GM18508 (cell line): ENCODE measurements at regions not wholly inside any gene's neighbourhood (a gene's known extent, or its start where the extent isn't known, plus 50 kb on each side); places are given as distances from the start of the nearest gene placed in this dataset.
"Not testable (repeated sequence)": the region's sequence is repeated elsewhere in the genome, so short reads cannot be mapped to it uniquely, and the experiment has no call there.

Experiments used
- ATAC-seq: cut with Tn5 transposase; IDR thresholded peaks from one replicate; pipeline ENCODE4 v1.9.1; 2021; ENCODE audit warnings: moderate number of reproducible peaks; ENCODE audit not compliant: insufficient read depth, unreplicated experiment

GRCh38 chr13:56400774-56401173 is 739.9 kb upstream of the PRR20A start:
- ATAC-seq, result no peak

- ATAC-seq, result no peak
Observed at GRCh38 chr13:56412856-56413255, 727.9 kb upstream of the PRR20A start.

- no peak for ATAC-seq
Observed at GRCh38 chr13:56424246-56424645, 716.5 kb upstream of the PRR20A start.

- ATAC-seq, result no peak
Observed at GRCh38 chr13:56457535-56458190, 683.1 kb upstream of the PRR20A start.

DNA sequence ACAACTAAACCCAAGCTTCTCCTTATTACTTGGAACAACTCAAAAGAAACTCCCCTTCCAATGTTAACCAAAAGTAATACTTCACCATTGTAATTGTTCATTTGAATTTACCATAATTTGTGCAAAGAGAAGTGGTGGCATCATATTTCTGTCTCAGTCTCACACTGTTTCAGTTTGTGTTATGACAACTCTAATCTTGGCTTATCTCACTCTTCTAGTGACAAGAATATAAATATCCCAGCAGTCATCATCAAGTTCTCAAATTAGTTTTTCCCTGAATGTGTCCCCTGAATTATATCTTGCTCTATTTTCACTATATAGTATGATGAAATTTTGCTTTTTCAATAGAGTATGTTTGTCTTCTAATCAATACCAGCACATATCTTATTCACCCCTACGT is 681.4 kb upstream of the PRR20A start:
- no peak for ATAC-seq

DNA sequence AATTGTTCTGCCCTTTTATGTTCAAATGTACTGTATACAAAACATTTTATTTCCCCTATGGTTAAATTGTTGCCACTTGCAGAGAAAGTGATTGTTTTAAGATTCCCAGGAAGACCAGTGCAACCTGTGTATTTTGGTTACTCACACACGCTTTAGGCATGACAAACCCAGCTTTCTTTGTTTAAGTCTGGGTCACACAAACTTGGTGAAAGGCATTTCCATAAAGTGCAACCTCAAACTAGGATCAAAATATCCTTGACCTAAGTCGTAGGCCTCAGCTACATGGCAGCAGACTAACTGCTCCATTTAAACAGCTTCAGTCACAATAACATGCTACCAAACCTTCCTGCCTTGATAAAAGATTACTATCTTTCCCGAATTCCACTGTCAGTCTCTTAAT is 639.0 kb upstream of the PRR20A start:
- no peak for ATAC-seq

GRCh38 chr13:56510836-56511235 is 629.9 kb upstream of the PRR20A start:
- ATAC-seq, result no peak

DNA sequence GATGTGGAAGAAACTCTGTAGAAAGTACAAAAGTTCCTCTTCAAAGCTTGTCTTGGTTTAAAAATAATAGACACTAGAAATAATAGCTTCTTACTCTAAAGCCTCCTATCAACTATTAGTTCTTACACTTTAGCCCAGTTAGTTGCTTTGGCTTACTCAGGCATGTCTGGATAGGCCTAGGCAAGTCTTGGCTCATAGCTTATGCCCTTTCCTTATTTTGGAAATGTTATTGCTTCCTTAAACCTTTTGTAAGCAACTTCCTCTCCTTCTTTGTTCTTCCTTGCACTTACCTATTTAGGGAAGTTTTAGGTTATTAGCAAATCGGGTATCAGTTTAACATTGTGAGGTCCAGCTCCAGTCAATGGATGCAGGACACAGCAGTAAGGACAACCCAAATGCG is 628.4 kb upstream of the PRR20A start:
- ATAC-seq, result not testable (repeated sequence)

DNA sequence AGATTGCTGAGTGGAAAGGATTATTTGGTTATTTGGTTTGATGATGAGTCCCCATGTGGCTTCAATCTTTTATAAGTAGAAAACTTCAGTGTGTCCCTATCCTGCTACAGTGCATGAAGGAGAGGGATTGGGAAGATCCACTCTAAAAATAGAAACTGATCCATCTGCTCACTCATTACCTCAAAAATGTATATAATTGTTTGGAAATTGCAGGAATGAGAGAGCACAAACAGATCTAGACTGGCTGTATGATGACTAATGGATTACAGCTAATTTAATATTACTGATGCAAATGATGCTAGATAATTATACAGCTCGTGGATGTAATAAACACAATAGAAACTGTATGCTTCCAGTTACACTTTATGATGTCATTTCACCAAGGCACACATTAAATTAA is 625.3 kb upstream of the PRR20A start:
- no peak for ATAC-seq

GRCh38 chr13:56528040-56528790 is 612.5 kb upstream of the PRR20A start:
- ATAC-seq, result no peak

DNA sequence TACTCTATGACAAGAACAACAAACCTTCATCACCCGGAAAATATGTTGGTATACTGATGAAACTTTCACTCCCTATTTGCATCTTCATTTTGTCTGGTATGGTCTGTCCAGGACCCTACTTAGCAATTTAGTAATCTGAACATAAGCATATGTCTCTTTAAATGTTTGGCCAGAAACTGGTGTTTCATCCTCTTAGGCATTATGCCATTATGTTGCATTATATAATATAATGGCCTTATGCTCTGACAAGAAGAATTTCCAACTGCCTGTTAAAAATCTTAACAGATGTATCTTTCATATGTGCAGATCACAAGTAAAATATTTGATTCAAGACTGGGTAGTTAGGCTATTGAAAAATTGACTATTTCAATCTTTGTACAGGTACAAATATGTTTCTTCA is 610.6 kb upstream of the PRR20A start:
- ATAC-seq, result no peak

GRCh38 chr13:56547921-56548320 is 592.8 kb upstream of the PRR20A start:
- ATAC-seq, result not testable (repeated sequence)

DNA sequence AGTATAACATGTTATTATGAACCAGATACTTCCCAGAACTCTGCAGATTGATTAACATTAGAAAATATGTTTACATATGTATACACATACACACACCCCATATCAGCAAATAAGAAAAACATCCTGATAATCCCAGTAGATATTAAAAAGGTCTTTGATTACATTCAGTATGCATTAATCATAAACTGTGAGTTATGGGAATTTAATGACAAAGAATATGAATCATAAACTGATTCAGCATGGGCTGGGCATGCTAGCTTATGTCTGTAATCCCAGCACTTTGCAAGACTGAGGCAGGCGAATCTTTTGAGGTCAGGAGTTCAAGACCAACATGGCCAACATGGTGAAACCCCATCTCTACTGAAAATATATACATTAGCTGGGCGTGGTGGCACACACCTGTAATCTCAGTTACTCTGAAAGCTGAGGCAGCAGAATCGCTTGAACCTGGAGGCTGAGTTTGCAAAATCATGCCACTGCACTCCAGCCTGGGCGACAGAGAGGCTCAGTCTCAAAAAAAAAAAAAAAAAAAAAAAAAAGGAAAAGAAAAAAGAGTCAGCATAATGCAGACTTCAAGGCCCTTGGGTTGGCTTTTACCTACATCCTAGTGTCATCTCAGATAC is 581.9 kb upstream of the PRR20A start:
- ATAC-seq, result no peak

GRCh38 chr13:56561327-56561726 is 579.4 kb upstream of the PRR20A start:
- ATAC-seq, result no peak

DNA sequence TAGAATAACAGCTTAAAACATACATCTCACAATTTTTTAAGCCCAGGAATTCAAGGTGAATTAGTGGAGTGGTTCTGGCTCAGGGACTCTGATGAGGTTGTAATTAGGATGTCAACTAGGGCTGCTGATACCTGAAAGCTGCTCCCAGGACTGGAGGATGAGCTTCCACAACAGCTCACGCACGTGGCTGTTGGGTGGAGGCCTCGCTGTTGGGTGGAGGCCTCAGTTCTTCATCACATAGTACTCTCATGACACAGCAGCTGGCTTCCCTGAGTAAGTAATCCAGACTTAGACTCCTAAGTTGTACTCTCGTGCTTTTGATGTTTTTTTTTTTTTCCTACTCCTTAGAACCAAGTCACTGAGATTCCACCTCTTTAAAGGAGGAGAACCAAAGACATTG is 577.1 kb upstream of the PRR20A start:
- no peak for ATAC-seq

- ATAC-seq, result no peak
Observed at GRCh38 chr13:56586976-56587375, 553.7 kb upstream of the PRR20A start.

DNA sequence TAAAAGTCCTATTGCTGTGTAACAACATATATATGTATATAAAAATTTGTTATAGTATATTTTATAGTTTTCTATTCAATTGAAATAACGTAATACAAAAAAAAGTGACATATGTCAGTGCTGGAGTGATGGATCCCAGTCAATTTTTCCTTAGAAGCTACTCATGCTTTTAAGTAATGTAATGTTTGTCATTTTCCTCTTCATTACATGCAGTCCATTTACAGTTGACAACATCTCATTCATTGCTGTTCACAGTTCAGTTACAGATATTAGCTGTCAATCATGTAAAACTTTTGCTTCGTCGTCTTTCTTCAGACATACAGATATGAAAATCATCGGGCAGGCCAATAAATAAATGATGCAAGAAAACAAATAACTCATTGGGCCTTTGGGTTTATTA is 525.1 kb upstream of the PRR20A start:
- no peak for ATAC-seq

- no peak for ATAC-seq
Observed at GRCh38 chr13:56622840-56623239, 517.9 kb upstream of the PRR20A start.

- not testable (repeated sequence) for ATAC-seq
Observed at GRCh38 chr13:56628886-56629285, 511.8 kb upstream of the PRR20A start.

- ATAC-seq, result not testable (repeated sequence)
Observed at GRCh38 chr13:56631060-56631459, 509.7 kb upstream of the PRR20A start.

- ATAC-seq, result no peak
Observed at GRCh38 chr13:56653043-56653442, 487.7 kb upstream of the PRR20A start.
